Gastrocnemius medialis (tissue), 4 donors: ENCODE measurements at regions not wholly inside any gene's neighbourhood (a gene's known extent, or its start where the extent isn't known, plus 50 kb on each side); places are given as distances from the start of the nearest gene placed in this dataset.

Experiments
- POLR2A ChIP-seq, 2 donors: fragments of 450-650 bp; IDR thresholded peaks; one replicate each; pipeline ENCODE4 v1.6.1; 2017; ENCODE audit warnings: antibody characterized with exemption in 2 of 2, mild to moderate bottlenecking in 2 of 2, moderate library complexity in 2 of 2
- TF ChIP-seq, protein P1 (sequence below), 5 experiments: fragments of 450-650 bp in 3 of 5; fragments of 200-600 bp in 2 of 5; sonication (generic) in 2 of 5; IDR thresholded peaks in 4 of 5; conservative IDR thresholded peaks in 1 of 5; 1 replicate in 4 of 5; 2 replicates in 1 of 5; pipeline ENCODE4 v1.5.1; 2016 to 2019; ENCODE audit warnings: antibody characterized with exemption in 5 of 5, mild to moderate bottlenecking in 3 of 5, moderate library complexity in 3 of 5

DNA sequence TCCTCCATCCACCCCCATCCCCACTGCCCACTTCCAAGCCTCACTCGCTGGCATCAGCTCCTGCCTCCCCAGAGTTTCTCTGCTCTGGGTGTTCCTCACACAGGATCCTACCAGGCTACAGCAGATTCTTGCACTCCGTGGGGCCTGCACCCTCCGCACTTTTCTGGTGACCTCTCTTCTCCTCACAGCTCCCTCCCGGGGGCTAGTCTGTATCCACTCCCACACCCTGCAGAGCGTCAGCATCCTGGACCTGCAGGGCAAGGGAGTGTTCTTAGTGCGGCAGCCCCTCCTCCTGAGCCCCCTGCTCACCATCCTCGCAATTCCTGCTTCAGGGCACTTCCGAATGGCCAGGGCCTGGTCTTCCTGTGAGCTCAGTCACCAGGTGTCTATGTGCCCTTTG is 224.2 kb downstream of the DLL1 start:
- TF ChIP-seq, protein P1, sequence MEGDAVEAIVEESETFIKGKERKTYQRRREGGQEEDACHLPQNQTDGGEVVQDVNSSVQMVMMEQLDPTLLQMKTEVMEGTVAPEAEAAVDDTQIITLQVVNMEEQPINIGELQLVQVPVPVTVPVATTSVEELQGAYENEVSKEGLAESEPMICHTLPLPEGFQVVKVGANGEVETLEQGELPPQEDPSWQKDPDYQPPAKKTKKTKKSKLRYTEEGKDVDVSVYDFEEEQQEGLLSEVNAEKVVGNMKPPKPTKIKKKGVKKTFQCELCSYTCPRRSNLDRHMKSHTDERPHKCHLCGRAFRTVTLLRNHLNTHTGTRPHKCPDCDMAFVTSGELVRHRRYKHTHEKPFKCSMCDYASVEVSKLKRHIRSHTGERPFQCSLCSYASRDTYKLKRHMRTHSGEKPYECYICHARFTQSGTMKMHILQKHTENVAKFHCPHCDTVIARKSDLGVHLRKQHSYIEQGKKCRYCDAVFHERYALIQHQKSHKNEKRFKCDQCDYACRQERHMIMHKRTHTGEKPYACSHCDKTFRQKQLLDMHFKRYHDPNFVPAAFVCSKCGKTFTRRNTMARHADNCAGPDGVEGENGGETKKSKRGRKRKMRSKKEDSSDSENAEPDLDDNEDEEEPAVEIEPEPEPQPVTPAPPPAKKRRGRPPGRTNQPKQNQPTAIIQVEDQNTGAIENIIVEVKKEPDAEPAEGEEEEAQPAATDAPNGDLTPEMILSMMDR (IDR thresholded peaks at IDR 0.05 in 4 of 5, conservative IDR thresholded peaks at IDR 0.05 in 1 of 5), result no peak
- no peak for TF ChIP-seq POLR2A (IDR thresholded peaks at IDR 0.05)
